Neuronal stem cell (in vitro differentiated cells): ENCODE measurements at regions not wholly inside any gene's neighbourhood (a gene's known extent, or its start where the extent isn't known, plus 50 kb on each side); places are given as distances from the start of the nearest gene placed in this dataset.

Experiments used
- DNase-seq: peaks from one replicate; pipeline ENCODE4 v3.0.0-alpha.2; 2013; ENCODE audit warnings: low spot score
- H2AFZ ChIP-seq: one replicate; pipeline ENCODE4 v1.6.1; 2013; ENCODE audit warnings: mild to moderate bottlenecking, low read length, inconsistent platforms
- H2AK5ac ChIP-seq: 2 replicates; pipeline ENCODE4 v1.6.1; 2013; ENCODE audit warnings: low read depth, mild to moderate bottlenecking, inconsistent platforms, low read length, moderate library complexity, mixed read lengths
- H2BK120ac ChIP-seq: 2 replicates; pipeline ENCODE4 v1.6.1; 2013; ENCODE audit warnings: low read depth, mild to moderate bottlenecking, inconsistent platforms, low read length, moderate library complexity, mixed read lengths
- H2BK12ac ChIP-seq: one replicate; pipeline ENCODE4 v1.6.1; 2013; ENCODE audit warnings: low read length, inconsistent platforms
- H2BK15ac ChIP-seq: 2 replicates; pipeline ENCODE4 v1.6.1; 2013; ENCODE audit warnings: mild to moderate bottlenecking, low read length, inconsistent platforms, mixed read lengths
- H2BK5ac ChIP-seq: one replicate; pipeline ENCODE4 v1.6.1; 2013; ENCODE audit warnings: inconsistent platforms, mild to moderate bottlenecking, low read length, moderate library complexity
- H3K14ac ChIP-seq: one replicate; pipeline ENCODE4 v1.6.1; 2013; ENCODE audit warnings: low read length, inconsistent platforms
- H3K18ac ChIP-seq: 2 replicates; pipeline ENCODE4 v1.6.1; 2013; ENCODE audit warnings: low read length, inconsistent platforms
- H3K23ac ChIP-seq: 2 replicates; pipeline ENCODE4 v1.6.1; 2013; ENCODE audit warnings: low read depth, mild to moderate bottlenecking, mixed read lengths, low read length, inconsistent platforms; ENCODE audit not compliant: poor library complexity
- H3K27ac ChIP-seq: replicated peaks from 3 replicates; pipeline ENCODE4 v1.5.1; 2013; ENCODE audit warnings: low read length, inconsistent platforms
- H3K27me3 ChIP-seq, 3 experiments: 2 replicates each; pipeline ENCODE4 v1.6.1; 2013; ENCODE audit warnings: low read length in 3 of 3, mild to moderate bottlenecking in 2 of 3, inconsistent platforms in 1 of 3, low read depth in 1 of 3, mixed read lengths in 1 of 3, moderate library complexity in 1 of 3; ENCODE audit not compliant: control insufficient read depth in 3 of 3, insufficient read depth in 3 of 3
- H3K36me3 ChIP-seq, 2 donors: replicated peaks in 1 of 2; 2 replicates each; pipeline ENCODE4 v1.6.1; 2013; ENCODE audit warnings: low read length in 2 of 2; ENCODE audit not compliant: control insufficient read depth in 2 of 2, insufficient read depth in 2 of 2
- H3K4ac ChIP-seq: 2 replicates; pipeline ENCODE4 v1.6.1; 2013; ENCODE audit warnings: inconsistent platforms, mild to moderate bottlenecking, low read length, moderate library complexity
- H3K4me1 ChIP-seq, 2 donors: 1 replicate in 1 of 2; 2 replicates in 1 of 2; pipeline ENCODE4 v1.6.1; 2013; ENCODE audit warnings: low read length in 2 of 2, low read depth in 1 of 2; ENCODE audit not compliant: control insufficient read depth in 2 of 2, insufficient read depth in 1 of 2
- H3K4me2 ChIP-seq: one replicate; pipeline ENCODE4 v1.6.1; 2013; ENCODE audit warnings: mild to moderate bottlenecking, low read length, inconsistent platforms; ENCODE audit not compliant: insufficient read depth, poor library complexity, severe bottlenecking
- H3K4me3 ChIP-seq, 2 donors: 2 replicates each; pipeline ENCODE4 v1.5.1; 2013; ENCODE audit warnings: low read length in 2 of 2, mild to moderate bottlenecking in 2 of 2, inconsistent platforms in 1 of 2, moderate library complexity in 1 of 2
- H3K79me1 ChIP-seq: one replicate; pipeline ENCODE4 v1.6.1; 2013; ENCODE audit warnings: low read depth, mild to moderate bottlenecking, inconsistent platforms, low read length, moderate library complexity
- H3K9ac ChIP-seq: one replicate; pipeline ENCODE4 v1.6.1; 2013; ENCODE audit warnings: mild to moderate bottlenecking, low read depth, low read length, inconsistent platforms; ENCODE audit not compliant: poor library complexity
- H3K9me3 ChIP-seq, 2 donors: replicated peaks in 1 of 2; 2 replicates each; pipeline versions ENCODE3 to v1.6.1; 2013; ENCODE audit warnings: low read length in 2 of 2, mild to moderate bottlenecking in 2 of 2, inconsistent platforms in 1 of 2, low read depth in 1 of 2, mixed read lengths in 1 of 2, moderate library complexity in 1 of 2; ENCODE audit not compliant: control insufficient read depth in 2 of 2, insufficient read depth in 1 of 2
- H4K8ac ChIP-seq: one replicate; pipeline ENCODE4 v1.6.1; 2013; ENCODE audit warnings: low read depth, mild to moderate bottlenecking, inconsistent platforms, low read length, moderate library complexity
- H4K91ac ChIP-seq: one replicate; pipeline ENCODE4 v1.6.1; 2013; ENCODE audit warnings: low read length, low read depth, mild to moderate bottlenecking, inconsistent platforms; ENCODE audit not compliant: poor library complexity
- WGBS, 2 donors: extraction: QIAGEN DNeasy Blood & Tissue Kit; methylation state at CpG; one replicate each; pipeline ENCODE4 v1.1.7; 2013; ENCODE audit warnings: missing lambda C conversion rate in 2 of 2, mixed read lengths in 1 of 2; ENCODE audit not compliant: insufficient read length in 2 of 2, insufficient replicate concordance in 1 of 2; ENCODE audit errors: extremely low coverage in 2 of 2; 5-methylcytosine and 5-hydroxymethylcytosine counted together

GRCh38 chr18:29071869-29072268, 894.9 kb upstream of the CDH2 start:
- Histone ChIP-seq H3K36me3 (no peaks in the 10 kb centered on the region), H2BK12ac (no peak overlapping the region), H2AFZ (peak overlapping the region; percentile 39), H2BK5ac (no peak overlapping the region), H3K4me3 (no peak overlapping the region), H3K9ac (no peak overlapping the region), H3K27me3 (no peaks in the 10 kb centered on the region), H3K4ac (no peak overlapping the region), H3K27ac (no peak overlapping the region), H2BK120ac (no peak overlapping the region), H2BK15ac (no peak overlapping the region), H3K18ac (no peak overlapping the region), H3K4me2 (no peak overlapping the region), H4K91ac (no peak overlapping the region), H3K4me1 (no peaks in the 10 kb centered on the region), H4K8ac (no peak overlapping the region), H3K9me3 (no peaks in the 10 kb centered on the region), H2AK5ac (no peak overlapping the region), H3K23ac (no peak overlapping the region), H3K14ac (no peak overlapping the region), H3K79me1 (no peaks in the 10 kb centered on the region)
- DNase-seq = no peak
- WGBS, 2 donors = no CpG with 5 or more reads among the region's 2 CpGs

DNA sequence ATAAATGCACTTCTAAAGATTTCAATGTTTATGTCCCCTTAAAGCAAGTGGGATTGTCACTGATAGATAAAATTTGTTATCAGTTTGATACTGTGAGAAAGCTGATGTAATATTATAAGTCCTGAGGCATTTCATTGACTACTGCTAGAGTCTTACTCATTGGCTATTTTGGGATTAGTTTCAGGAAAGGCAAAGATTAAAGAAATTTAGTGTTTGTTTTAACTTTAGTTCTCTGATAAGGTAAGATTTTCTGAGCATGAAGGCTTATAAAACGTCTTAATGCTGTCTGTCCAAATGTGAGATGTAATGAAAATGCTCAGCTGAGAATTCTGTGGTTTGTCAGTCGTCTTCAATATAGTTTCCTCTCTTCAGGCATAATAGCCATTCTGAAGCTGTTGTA, 886.4 kb upstream of the CDH2 start:
- no CpG with 5 or more reads among the region's 2 CpGs for WGBS, 2 donors
- no peaks in the 10 kb centered on the region for H3K36me3 ChIP-seq

DNA sequence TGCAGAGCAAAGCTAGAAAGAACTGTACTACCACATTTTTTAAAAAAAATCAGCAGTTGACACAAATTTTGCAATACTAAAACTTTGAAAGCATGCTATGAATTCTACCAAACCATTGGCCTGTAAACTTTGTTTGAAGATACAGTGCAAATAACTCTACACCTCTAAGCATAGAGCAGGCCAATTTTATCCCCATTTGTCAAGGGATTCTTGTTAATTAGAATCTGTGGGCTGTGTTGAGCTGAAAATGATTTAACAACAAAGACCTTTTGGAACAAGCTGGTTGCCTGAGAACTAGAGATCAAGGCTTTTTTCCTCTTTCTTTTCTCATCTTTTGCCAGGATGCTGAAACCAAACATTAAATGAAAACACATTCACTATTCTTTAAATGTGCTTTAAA, 886.0 kb upstream of the CDH2 start:
- Histone ChIP-seq H3K23ac (no peak overlapping the region), H3K14ac (no peak overlapping the region), H3K9ac (no peak overlapping the region), H4K8ac (no peak overlapping the region), H2AK5ac (no peak overlapping the region), H3K36me3 (no peaks in the 10 kb centered on the region), H2BK15ac (no peak overlapping the region), H3K4me2 (no peak overlapping the region), H3K27ac (no peak overlapping the region), H4K91ac (no peak overlapping the region), H3K4me1 (peaks cover 0 to 1% of the 10 kb centered on the region in 2 donors), H3K4me3 (no peak overlapping the region), H2BK120ac (no peak overlapping the region), H2BK5ac (no peak overlapping the region), H3K4ac (no peak overlapping the region), H3K18ac (no peak overlapping the region), H2BK12ac (no peak overlapping the region), H3K27me3 (no peaks in the 10 kb centered on the region), H3K79me1 (no peaks in the 10 kb centered on the region), H2AFZ (peak overlapping the region; percentile 57), H3K9me3 (no peaks in the 10 kb centered on the region)
- no peak for DNase-seq

More for the DNA sequence above, 886.4 kb upstream of the CDH2 start:
- Histone ChIP-seq H2BK120ac (no peak overlapping the region), H3K23ac (no peak overlapping the region), H2AK5ac (no peak overlapping the region), H2BK5ac (no peak overlapping the region), H4K8ac (no peak overlapping the region), H3K9me3 (no peaks in the 10 kb centered on the region), H3K4ac (no peak overlapping the region), H2BK12ac (no peak overlapping the region), H3K14ac (no peak overlapping the region), H3K4me2 (no peak overlapping the region), H3K9ac (no peak overlapping the region), H3K27ac (no peak overlapping the region), H3K4me3 (no peak overlapping the region), H3K27me3 (no peaks in the 10 kb centered on the region), H3K18ac (no peak overlapping the region), H2BK15ac (no peak overlapping the region), H3K79me1 (no peaks in the 10 kb centered on the region), H4K91ac (no peak overlapping the region), H3K4me1 (peaks cover 0 to 1% of the 10 kb centered on the region in 2 donors), H2AFZ (peak overlapping the region; percentile 57)
- no peak for DNase-seq

DNA sequence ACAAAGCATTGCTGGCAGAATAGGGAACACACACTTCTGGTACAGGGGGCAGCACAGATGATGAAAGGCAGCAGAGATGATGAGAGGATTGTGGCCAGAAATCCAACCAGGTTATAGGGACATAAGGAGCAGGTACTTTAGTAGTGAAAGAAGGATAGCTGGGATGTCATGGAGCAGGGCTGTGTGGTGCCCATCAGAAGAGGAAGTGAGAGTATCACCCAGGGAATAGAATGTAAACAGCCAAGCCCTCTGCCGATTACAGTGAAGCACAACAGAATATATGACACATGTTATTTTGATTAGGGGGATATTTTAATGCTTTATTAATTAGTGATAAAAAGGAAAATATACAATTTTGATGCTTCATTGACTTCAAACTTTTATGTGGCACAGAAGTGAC, 883.4 kb upstream of the CDH2 start:
- no CpG with 5 or more reads among the region's 1 CpG for WGBS, 2 donors
- no peak overlapping the region for H3K23ac ChIP-seq

More for the DNA sequence above, 883.4 kb upstream of the CDH2 start:
- H3K9me3 ChIP-seq = no peaks in the 10 kb centered on the region
- no peaks in the 10 kb centered on the region for H3K36me3 ChIP-seq
- H4K91ac ChIP-seq = no peak overlapping the region
- no peak overlapping the region for H3K9ac ChIP-seq
- H4K8ac ChIP-seq = no peak overlapping the region
- no peak overlapping the region for H2BK120ac ChIP-seq
- H2BK5ac ChIP-seq = no peak overlapping the region
- no peaks in the 10 kb centered on the region for H3K79me1 ChIP-seq
- peaks cover 0 to 1% of the 10 kb centered on the region in 2 donors for H3K4me1 ChIP-seq
- no peak overlapping the region for H3K27ac ChIP-seq
- H3K4me2 ChIP-seq = no peak overlapping the region
- H3K27me3 ChIP-seq = no peaks in the 10 kb centered on the region
- no peak for DNase-seq
- H3K4ac ChIP-seq = no peak overlapping the region
- H3K14ac ChIP-seq = no peak overlapping the region
- no peak overlapping the region for H2BK15ac ChIP-seq
- no peak overlapping the region for H2BK12ac ChIP-seq
- H2AK5ac ChIP-seq = no peak overlapping the region
- H3K18ac ChIP-seq = no peak overlapping the region
- H3K4me3 ChIP-seq = no peak overlapping the region
- no peak overlapping the region for H2AFZ ChIP-seq
